NCI-H1417 treated with DMSO at 0.1 percent for 48 hours (cell line): ENCODE measurements at regions not wholly inside any gene's neighbourhood (a gene's known extent, or its start where the extent isn't known, plus 50 kb on each side); places are given as distances from the start of the nearest gene placed in this dataset.
"Not testable (repeated sequence)": the region's sequence is repeated elsewhere in the genome, so short reads cannot be mapped to it uniquely, and the experiment has no call there.

Source experiments
- DNase-seq: peaks from one replicate; lab custom pipeline; 2025; lab: John Stamatoyannopoulos, UW

DNA sequence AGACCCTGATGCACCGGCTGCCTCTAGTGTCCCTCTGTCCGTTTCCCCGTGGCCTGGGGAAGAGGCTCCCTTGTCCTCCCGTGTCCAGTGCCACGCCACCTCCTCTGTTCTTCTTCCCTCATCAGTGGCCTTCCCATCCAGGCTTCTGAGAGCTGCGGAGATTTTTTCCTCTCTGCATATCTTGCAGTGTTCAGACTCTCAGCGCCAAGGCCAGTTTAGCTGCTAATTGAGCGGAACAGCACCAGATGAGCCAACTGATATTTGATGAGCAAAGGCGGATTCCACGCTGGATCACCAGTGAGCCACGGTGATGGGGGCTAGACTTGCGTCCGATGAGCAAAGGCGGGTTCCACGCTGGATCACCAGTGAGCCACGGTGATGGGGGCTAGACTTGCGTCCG, 257.6 kb downstream of the FOXL1 start:
- no peak for DNase-seq

DNA sequence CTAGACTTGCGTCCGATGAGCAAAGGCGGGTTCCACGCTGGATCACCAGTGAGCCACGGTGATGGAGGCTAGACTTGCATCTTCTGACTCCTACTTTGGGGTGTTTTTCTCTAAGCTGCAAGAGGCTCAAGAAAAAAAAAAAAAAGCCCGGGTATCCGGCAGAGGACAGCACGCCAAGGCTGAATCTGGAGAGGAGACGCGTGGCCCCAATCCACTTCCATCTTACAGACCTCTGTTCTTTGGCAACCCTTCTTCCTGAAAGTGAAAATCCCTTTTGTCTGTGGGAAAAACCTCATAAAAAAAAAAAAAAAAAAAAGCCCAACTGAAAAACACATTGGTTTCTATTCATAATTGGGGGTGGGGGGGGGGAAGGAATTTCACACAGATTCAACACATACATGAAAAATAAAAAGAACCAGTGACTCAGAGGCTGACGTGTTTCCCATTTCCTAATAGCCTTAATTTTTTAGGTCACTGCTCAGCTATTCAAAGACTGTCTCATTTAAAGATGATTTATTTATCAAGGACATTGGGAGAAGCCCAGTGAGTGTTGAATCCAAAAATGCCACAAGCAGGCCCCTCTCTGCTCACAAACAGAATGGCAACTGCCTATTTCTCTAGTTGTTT, 258.3 kb downstream of the FOXL1 start:
- DNase-seq: no peak

DNA sequence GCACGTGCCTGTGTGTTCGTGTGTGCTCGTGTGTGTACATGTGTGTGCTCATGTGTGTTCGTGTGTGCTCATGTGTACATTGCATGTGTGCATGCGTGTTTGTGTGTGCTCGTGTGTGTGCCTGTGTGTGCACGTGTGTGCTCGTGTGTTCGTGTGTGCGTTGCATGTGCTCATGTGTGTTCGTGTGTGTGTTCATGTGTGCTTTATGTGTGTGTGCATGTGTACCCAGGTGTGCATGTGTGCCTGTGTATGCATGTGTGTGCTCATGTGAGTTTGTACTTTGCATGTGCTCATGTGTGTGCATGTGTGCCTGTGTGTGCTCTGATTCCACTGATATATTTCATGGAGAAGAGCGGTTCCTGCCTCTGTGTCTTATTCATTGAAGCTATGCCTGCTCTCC, 265.5 kb downstream of the FOXL1 start:
- no peak for DNase-seq

GRCh38 chr16:86844695-86845094, 266.3 kb downstream of the FOXL1 start:
- DNase-seq: no peak

DNA sequence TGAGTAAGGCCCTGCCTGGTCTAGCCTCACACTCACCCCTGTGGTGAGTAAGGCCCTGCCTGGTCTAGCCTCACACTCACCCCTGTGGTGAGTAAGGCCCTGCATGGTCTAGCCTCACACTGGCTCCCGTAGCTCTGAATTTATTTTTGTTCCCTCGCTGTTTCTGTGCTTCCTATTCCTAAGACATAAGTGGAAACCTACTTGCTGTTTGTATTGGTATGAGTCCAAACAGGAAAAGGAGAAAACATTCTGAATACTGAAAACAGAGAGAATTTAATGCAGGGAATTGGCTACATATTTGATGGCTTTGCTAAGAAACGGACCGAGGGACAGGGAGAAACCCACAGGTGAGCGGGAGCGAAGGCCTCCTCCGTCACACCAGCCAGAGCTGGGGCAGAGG, 267.8 kb downstream of the FOXL1 start:
- no peak for DNase-seq

- no peak for DNase-seq
These were observed 270.5 kb downstream of the FOXL1 start for GRCh38 chr16:86848821-86849220.

DNA sequence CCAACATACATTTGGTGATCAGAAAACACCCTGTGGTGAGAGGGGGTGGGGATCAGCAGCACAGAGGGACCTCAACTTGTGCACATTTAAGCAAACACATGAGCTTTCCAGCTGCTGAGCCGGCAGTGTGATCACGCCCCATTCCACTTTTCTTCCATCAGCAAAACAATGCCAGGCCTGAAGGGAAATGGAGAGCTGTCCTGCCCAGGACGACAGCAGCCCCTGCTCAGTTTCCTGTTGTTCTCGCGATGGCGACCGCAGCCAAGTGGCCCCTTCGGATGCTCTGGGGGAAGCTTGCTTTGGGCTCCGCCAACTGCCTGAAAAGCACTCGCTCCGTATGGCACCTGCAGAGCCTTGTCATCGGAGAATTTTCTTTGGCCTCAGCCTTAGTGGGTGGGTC, 272.3 kb downstream of the FOXL1 start:
- DNase-seq: no peak

DNA sequence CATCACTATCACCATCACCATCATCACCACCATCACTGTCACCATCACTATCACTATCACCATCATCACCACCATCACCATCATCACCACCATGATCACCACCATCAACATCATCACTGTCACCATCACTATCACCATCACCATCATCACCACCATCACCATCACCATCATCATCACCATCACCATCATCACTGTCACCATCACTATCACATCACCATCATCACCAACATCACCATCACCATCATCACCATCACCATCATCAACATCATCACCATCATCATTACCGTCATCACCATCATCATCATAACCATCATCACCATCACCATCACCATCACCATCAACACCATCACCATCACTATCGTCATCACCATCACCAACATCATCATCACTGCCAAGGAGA, 273.8 kb downstream of the FOXL1 start:
- no peak for DNase-seq

DNA sequence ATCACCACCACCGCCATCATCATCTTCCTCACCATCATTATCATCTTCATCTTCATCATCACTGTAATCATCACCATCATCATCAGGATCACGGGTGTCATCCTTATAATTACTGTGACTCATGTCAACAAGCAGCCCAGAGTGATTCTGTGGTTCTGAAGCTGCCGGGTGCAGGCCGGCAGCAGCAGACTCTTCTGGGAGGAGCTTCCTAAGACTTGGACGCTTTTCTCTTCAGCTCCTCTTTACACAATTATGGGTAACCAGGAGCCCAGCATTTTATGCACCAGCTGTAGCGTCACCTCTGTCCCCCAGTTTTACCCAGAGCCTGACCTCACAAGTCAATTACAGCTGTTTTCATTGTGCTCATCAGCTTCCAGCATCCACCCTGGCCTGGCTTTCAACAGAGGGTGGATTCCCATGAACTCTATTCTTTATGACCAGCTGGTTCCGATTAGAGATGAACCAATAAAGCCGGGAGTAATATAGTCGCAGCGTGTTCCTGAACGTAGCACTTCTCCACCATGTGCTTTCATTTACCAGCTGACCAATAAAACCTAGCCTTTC, 275.8 kb downstream of the FOXL1 start:
- DNase-seq: no peak

DNA sequence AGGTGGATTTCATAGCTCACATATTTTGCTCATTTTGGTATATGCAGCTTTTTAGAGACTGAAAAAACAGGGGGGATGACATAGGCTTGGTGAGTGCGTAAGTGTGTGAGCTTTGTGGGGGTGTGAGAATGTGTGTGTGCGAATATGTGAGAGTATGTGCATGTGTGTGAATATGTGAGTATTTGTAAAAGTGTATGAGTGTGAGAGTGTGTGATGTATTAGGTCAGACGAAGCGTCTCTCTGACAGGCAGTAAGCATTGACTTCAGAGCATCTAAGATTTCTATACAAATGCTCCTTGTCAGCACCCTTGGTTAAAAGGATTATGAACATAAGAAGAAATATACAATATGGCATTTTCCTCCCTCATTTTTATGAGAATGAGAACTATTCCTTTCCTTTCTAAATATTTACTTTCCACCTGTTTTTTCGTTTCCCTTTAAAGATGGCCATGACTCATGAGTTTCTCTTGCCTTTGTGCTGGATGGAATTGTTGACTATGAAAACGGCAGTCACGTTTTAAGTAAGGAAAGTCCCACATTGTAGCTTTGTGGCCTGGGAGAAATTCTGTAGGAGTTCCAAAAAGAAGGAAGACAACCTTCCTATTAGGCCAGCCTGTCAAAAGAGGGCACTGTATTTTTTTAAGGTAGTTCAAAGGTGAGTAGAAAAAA, 276.4 kb downstream of the FOXL1 start:
- DNase-seq: no peak

GRCh38 chr16:86856946-86857586, 278.7 kb downstream of the FOXL1 start:
- no peak for DNase-seq

GRCh38 chr16:86857807-86858206, 279.5 kb downstream of the FOXL1 start:
- no peak for DNase-seq

DNA sequence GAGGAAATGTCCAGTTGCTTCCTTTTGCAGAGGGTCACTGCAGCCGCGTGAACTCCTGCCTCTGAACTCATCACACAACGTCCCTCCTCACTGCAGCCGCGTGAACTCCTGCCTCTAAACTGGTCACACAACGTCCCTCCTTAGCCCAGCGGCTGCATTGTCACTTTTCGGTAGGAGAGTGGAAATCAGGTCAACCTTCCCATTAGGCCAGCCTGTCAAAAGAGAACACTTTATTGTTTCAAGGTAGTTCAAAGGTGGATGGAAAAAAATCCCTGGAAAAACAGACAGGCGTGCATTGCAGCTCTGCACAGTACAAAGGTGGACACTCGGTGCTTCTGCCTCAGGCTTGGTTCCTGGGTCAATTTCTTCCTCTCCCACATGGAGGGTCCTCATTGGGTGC, 280.2 kb downstream of the FOXL1 start:
- DNase-seq: no peak

DNA sequence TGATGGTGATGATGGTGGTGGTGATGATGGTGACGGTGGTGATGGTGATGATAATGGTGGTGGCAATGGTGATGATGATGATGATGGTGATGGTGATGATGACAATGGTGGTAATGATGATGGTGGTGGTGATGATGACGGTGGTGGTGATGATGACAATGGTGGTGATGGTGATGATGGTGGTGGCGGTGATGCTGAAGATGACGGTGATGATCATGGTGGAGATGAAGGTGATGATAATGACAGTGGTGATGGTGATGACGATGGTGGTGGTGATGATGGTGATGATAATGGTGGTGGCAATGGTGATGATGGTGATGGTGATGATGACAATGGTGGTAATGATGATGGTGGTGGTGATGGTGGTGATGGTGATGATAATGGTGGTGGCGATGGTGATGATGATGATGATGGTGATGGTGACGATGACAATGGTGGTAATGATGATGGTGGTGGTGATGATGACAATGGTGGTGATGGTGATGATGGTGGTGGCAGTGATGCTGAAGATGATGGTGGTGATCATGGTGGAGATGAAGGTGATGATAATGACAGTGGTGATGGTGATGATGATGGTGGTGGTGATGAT, 283.0 kb downstream of the FOXL1 start:
- DNase-seq: not testable (repeated sequence)

DNA sequence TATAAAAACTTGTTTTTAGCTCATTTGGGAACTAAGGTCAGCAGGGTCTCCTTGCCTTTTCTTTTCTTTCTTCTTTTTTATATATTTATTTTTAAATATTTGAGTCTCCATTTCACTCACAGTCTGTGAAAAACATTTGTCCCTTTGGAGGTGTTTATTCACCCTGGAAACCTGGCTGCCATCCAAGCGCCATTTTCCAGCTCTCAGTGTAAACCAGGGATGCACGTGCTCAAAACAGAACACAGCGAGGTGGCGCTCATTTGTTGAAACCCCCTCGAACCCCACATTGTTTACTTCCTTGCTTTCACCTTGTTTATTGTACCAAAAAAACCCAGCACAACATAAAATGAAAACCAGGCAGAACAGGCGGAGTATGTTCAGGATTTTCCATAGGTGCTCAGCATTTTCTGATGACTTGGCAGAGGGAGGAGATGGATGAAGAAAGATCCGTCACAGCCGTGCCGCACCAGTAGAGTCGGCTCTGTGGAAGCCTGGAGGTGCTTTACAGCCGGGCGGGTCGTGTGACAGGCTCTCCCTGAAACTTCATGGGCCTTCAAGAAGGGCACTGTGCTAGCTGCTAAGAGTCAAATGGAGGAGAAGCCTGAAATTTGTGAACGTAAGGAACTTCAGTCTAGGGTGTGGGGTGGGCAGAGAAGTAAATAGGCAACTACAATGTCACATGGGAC, 284.4 kb downstream of the FOXL1 start:
- no peak for DNase-seq

GRCh38 chr16:86863609-86864008, 285.3 kb downstream of the FOXL1 start:
- no peak for DNase-seq

- DNase-seq: no peak
These were observed 286.2 kb downstream of the FOXL1 start for GRCh38 chr16:86864586-86864985.

GRCh38 chr16:86865851-86866662, 287.7 kb downstream of the FOXL1 start:
- no peak for DNase-seq

- DNase-seq: no peak
These were observed 288.8 kb downstream of the FOXL1 start for GRCh38 chr16:86866986-86867722.

GRCh38 chr16:86868070-86868469, 289.7 kb downstream of the FOXL1 start:
- DNase-seq: no peak

- DNase-seq: no peak
These were observed 290.4 kb downstream of the FOXL1 start for GRCh38 chr16:86868786-86869185.
